ENCODE measurements at regions not wholly inside any gene's neighbourhood (a gene's known extent, or its start where the extent isn't known, plus 50 kb on each side); places are given as distances from the start of the nearest gene placed in this dataset.

GRCh38 chr3:105014631-105015030 is 352.1 kb upstream of the ALCAM start:
- Histone ChIP-seq H3K4me1 (no peaks in the 10 kb centered on the region), H3K4me3 (no peak overlapping the region), H3K27me3 (no peaks in the 10 kb centered on the region), H3K9me3 (no peaks in the 10 kb centered on the region), H3K36me3 (no peaks in the 10 kb centered on the region), H3K27ac (no peak overlapping the region)
- intact Hi-C loops (cut with DNase I) = no loop called here
- TF ChIP-seq, protein P1, sequence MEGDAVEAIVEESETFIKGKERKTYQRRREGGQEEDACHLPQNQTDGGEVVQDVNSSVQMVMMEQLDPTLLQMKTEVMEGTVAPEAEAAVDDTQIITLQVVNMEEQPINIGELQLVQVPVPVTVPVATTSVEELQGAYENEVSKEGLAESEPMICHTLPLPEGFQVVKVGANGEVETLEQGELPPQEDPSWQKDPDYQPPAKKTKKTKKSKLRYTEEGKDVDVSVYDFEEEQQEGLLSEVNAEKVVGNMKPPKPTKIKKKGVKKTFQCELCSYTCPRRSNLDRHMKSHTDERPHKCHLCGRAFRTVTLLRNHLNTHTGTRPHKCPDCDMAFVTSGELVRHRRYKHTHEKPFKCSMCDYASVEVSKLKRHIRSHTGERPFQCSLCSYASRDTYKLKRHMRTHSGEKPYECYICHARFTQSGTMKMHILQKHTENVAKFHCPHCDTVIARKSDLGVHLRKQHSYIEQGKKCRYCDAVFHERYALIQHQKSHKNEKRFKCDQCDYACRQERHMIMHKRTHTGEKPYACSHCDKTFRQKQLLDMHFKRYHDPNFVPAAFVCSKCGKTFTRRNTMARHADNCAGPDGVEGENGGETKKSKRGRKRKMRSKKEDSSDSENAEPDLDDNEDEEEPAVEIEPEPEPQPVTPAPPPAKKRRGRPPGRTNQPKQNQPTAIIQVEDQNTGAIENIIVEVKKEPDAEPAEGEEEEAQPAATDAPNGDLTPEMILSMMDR (IDR thresholded peaks at IDR 0.05) = no peak
- no peak for TF ChIP-seq POLR2AphosphoS5 (IDR thresholded peaks at IDR 0.05; ENCODE audit: insufficient read depth in 1 of 2, low read depth in 1 of 2)
- no peak for TF ChIP-seq POLR2A (IDR thresholded peaks at IDR 0.05)
- DNase-seq (ENCODE audit: extremely low spot score in 2 of 2) = no peak

GRCh38 chr3:105022813-105023212 is 343.9 kb upstream of the ALCAM start:
- H3K27me3 ChIP-seq = no peaks in the 10 kb centered on the region
- intact Hi-C loops (cut with DNase I) = no loop called here
- no peak for TF ChIP-seq POLR2AphosphoS5 (IDR thresholded peaks at IDR 0.05; ENCODE audit: insufficient read depth in 1 of 2, low read depth in 1 of 2)
- TF ChIP-seq POLR2A (IDR thresholded peaks at IDR 0.05) = no peak
- TF ChIP-seq, protein P1 (IDR thresholded peaks at IDR 0.05) = no peak
- H3K27ac ChIP-seq = no peak overlapping the region
- DNase-seq (ENCODE audit: extremely low spot score in 2 of 2) = no peak
- H3K4me3 ChIP-seq = no peak overlapping the region
- no peaks in the 10 kb centered on the region for H3K9me3 ChIP-seq
- H3K4me1 ChIP-seq = no peaks in the 10 kb centered on the region
- H3K36me3 ChIP-seq = no peaks in the 10 kb centered on the region

DNA sequence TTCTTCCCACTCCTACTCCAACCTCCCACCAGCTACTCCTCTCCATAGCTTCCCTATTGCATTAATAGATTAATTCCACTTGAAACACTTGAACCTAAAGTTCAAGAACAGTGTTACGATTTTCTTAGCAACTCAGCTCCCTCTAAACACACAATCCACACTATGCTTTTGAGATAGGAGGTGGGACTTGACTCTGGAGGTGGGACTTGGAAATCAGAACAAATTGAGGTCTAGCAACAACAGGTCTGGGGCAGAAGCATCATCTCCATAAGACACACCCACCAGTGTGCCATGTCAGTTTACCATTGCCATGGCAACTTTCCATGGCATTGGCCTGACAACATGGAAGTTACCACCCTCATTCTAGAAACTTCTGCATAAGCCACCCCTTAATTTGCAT is 336.5 kb upstream of the ALCAM start:
- intact Hi-C loops (cut with DNase I) = no loop called here
- TF ChIP-seq POLR2AphosphoS5 (IDR thresholded peaks at IDR 0.05; ENCODE audit: insufficient read depth in 1 of 2, low read depth in 1 of 2) = no peak
- TF ChIP-seq POLR2A (IDR thresholded peaks at IDR 0.05) = no peak
- TF ChIP-seq, protein P1 (IDR thresholded peaks at IDR 0.05) = no peak
- H3K36me3 ChIP-seq = no peaks in the 10 kb centered on the region
- H3K9me3 ChIP-seq = no peaks in the 10 kb centered on the region
- DNase-seq (ENCODE audit: extremely low spot score in 2 of 2) = no peak
- no peak overlapping the region for H3K4me3 ChIP-seq
- no peaks in the 10 kb centered on the region for H3K27me3 ChIP-seq
- H3K4me1 ChIP-seq = no peaks in the 10 kb centered on the region
- H3K27ac ChIP-seq = no peak overlapping the region

- TF ChIP-seq POLR2AphosphoS5 (IDR thresholded peaks at IDR 0.05; ENCODE audit: insufficient read depth in 1 of 2, low read depth in 1 of 2) (no peak), POLR2A (IDR thresholded peaks at IDR 0.05) (no peak)
- TF ChIP-seq, protein P1 (IDR thresholded peaks at IDR 0.05) = no peak
- no peaks in the 10 kb centered on the region for H3K36me3 ChIP-seq
- intact Hi-C loops (cut with DNase I) = no loop called here
These were observed 334.2 kb upstream of the ALCAM start for GRCh38 chr3:105032541-105032940.

DNA sequence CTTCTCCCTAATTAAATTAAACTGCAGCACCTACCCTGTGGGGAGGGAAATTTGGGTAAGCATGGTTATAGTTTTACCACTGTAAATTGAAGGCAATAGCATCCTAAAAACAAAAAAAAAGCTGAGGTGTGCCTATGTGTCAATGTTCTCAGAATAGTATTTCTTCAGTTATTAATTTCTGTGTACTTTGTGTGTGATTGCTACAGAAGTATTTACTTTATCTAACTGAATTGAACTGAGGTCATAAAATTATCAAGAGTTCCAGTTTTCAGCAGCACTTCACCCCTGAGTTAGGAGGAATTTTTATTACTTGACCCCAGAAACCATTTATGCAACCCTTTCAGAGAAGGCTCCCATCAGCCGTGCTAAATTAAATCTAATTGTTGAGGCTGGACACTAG is 333.6 kb upstream of the ALCAM start:
- Histone ChIP-seq H3K27me3 (no peaks in the 10 kb centered on the region), H3K4me1 (no peaks in the 10 kb centered on the region), H3K9me3 (no peaks in the 10 kb centered on the region), H3K27ac (no peak overlapping the region), H3K36me3 (no peaks in the 10 kb centered on the region), H3K4me3 (no peak overlapping the region)
- TF ChIP-seq, protein P1 (IDR thresholded peaks at IDR 0.05) = no peak
- TF ChIP-seq POLR2A (IDR thresholded peaks at IDR 0.05) = no peak
- no peak for TF ChIP-seq POLR2AphosphoS5 (IDR thresholded peaks at IDR 0.05; ENCODE audit: insufficient read depth in 1 of 2, low read depth in 1 of 2)
- intact Hi-C loops (cut with DNase I) = no loop called here
- no peak for DNase-seq (ENCODE audit: extremely low spot score in 2 of 2)

More at GRCh38 chr3:105032541-105032940, 334.2 kb upstream of the ALCAM start:
- no peak for DNase-seq (ENCODE audit: extremely low spot score in 2 of 2)
- Histone ChIP-seq H3K4me1 (no peaks in the 10 kb centered on the region), H3K9me3 (no peaks in the 10 kb centered on the region), H3K27ac (no peak overlapping the region), H3K27me3 (no peaks in the 10 kb centered on the region), H3K4me3 (no peak overlapping the region)
